HTR-8/SVneo (cell line): ENCODE measurements at regions not wholly inside any gene's neighbourhood (a gene's known extent, or its start where the extent isn't known, plus 50 kb on each side); places are given as distances from the start of the nearest gene placed in this dataset.

Experiments used
- DNase-seq: peaks from one replicate; pipeline ENCODE4 v3.0.0; 2011; ENCODE audit warnings: low spot score, mixed read lengths; ENCODE audit not compliant: insufficient read length
- FAIRE-seq: peaks from 2 replicates; lab custom pipeline; 2011; peaks lifted over from hg19 to GRCh38; lab: Jason Lieb, UNC

- DNase-seq: no peak
- FAIRE-seq: no peak
These were observed 109.7 kb upstream of the ACTRT2 start for GRCh38 chr1:2911421-2912178.

GRCh38 chr1:2912424-2913061 is 108.7 kb upstream of the ACTRT2 start:
- no peak for DNase-seq
- no peak for FAIRE-seq

GRCh38 chr1:2913091-2913490 is 108.2 kb upstream of the ACTRT2 start:
- DNase-seq (no peak), FAIRE-seq (no peak)

- FAIRE-seq: no peak
- no peak for DNase-seq
These were observed 106.6 kb upstream of the ACTRT2 start for GRCh38 chr1:2914702-2915101.

- DNase-seq (no peak), FAIRE-seq (no peak)
These were observed 105.1 kb upstream of the ACTRT2 start for GRCh38 chr1:2916153-2916552.

GRCh38 chr1:2916706-2917105 is 104.6 kb upstream of the ACTRT2 start:
- FAIRE-seq (no peak), DNase-seq (no peak)

GRCh38 chr1:2917284-2917683 is 104.0 kb upstream of the ACTRT2 start:
- no peak for DNase-seq
- FAIRE-seq: no peak

- FAIRE-seq (no peak), DNase-seq (no peak)
These were observed 102.8 kb upstream of the ACTRT2 start for GRCh38 chr1:2918441-2918840.

GRCh38 chr1:2919841-2920240 is 101.4 kb upstream of the ACTRT2 start:
- FAIRE-seq: no peak
- DNase-seq: no peak

- DNase-seq: no peak
- FAIRE-seq: no peak
These were observed 100.7 kb upstream of the ACTRT2 start for GRCh38 chr1:2920421-2921015.

GRCh38 chr1:2921970-2922686 is 99.1 kb upstream of the ACTRT2 start:
- DNase-seq (peak; percentile 24), FAIRE-seq (no peak)

- FAIRE-seq: no peak
- DNase-seq: no peak
These were observed 97.9 kb upstream of the ACTRT2 start for GRCh38 chr1:2923351-2923750.

- DNase-seq (no peak), FAIRE-seq (no peak)
These were observed 96.0 kb upstream of the ACTRT2 start for GRCh38 chr1:2925291-2925690.

- FAIRE-seq (no peak), DNase-seq (no peak)
These were observed 95.3 kb upstream of the ACTRT2 start for GRCh38 chr1:2925918-2926317.

- no peak for DNase-seq
- no peak for FAIRE-seq
These were observed 94.7 kb upstream of the ACTRT2 start for GRCh38 chr1:2926447-2927055.

GRCh38 chr1:2927393-2928360 is 93.6 kb upstream of the ACTRT2 start:
- FAIRE-seq: no peak
- no peak for DNase-seq

- no peak for DNase-seq
- FAIRE-seq: no peak
These were observed 92.6 kb upstream of the ACTRT2 start for GRCh38 chr1:2928366-2929325.

- FAIRE-seq: no peak
- DNase-seq: no peak
These were observed 91.9 kb upstream of the ACTRT2 start for GRCh38 chr1:2929335-2929734.
